Neural cell (in vitro differentiated cells): ENCODE measurements at regions not wholly inside any gene's neighbourhood (a gene's known extent, or its start where the extent isn't known, plus 50 kb on each side); places are given as distances from the start of the nearest gene placed in this dataset.

Experiments used
- H2AFZ ChIP-seq: fragments of 200-600, 300-800 bp; sonication (generic), shearing (Covaris generic); 2 replicates; pipeline ENCODE4 v1.6.0; 2014; ENCODE audit warnings: low read depth, mild to moderate bottlenecking, antibody characterized with exemption, low read length, moderate library complexity
- H3F3A ChIP-seq: fragments of 200-600 bp; shearing (Covaris generic); 2 replicates; pipeline ENCODE4 v1.6.1; 2016; ENCODE audit warnings: mild to moderate bottlenecking, moderate library complexity, mixed read lengths, antibody characterized with exemption, low read length; ENCODE audit not compliant: insufficient read depth, poor library complexity, severe bottlenecking
- H3K27ac ChIP-seq: fragments of 200-600, 300-800 bp; sonication (generic), shearing (Covaris generic); 2 replicates; pipeline ENCODE4 v1.5.1; 2014; ENCODE audit warnings: mild to moderate bottlenecking, low read length, moderate library complexity
- H3K27me3 ChIP-seq: fragments of 300-800, 200-600 bp; sonication (generic), shearing (Covaris generic); 2 replicates; pipeline ENCODE4 v1.6.0; 2014; ENCODE audit warnings: mild to moderate bottlenecking, low read depth, low read length, moderate library complexity; ENCODE audit not compliant: insufficient read depth
- H3K36me3 ChIP-seq: fragments of 300-800, 200-600 bp; sonication (generic), shearing (Covaris generic); 2 replicates; pipeline ENCODE4 v1.5.1; 2014; ENCODE audit warnings: mild to moderate bottlenecking, antibody characterized with exemption, low read length, moderate library complexity; ENCODE audit not compliant: insufficient read depth
- H3K4me2 ChIP-seq: fragments of 300-800, 200-600 bp; sonication (generic), shearing (Covaris generic); 2 replicates; pipeline ENCODE4 v1.6.0; 2014; ENCODE audit warnings: mild to moderate bottlenecking, low read length
- H3K4me3 ChIP-seq: fragments of 300-800, 200-600 bp; sonication (generic), shearing (Covaris generic); 2 replicates; pipeline ENCODE4 v1.5.1; 2014; ENCODE audit warnings: mild to moderate bottlenecking, low read length, moderate library complexity
- H3K79me2 ChIP-seq: fragments of 200-600 bp; shearing (Covaris generic); replicated peaks from 2 replicates; pipeline ENCODE4 v1.6.0; 2014; ENCODE audit warnings: mild to moderate bottlenecking, low read length, moderate library complexity; ENCODE audit not compliant: insufficient read depth
- H3K9ac ChIP-seq: fragments of 300-800, 200-600 bp; sonication (generic), shearing (Covaris generic); 2 replicates; pipeline ENCODE4 v1.6.1; 2016; ENCODE audit warnings: mild to moderate bottlenecking, low read length, mixed read lengths
- H3K9me2 ChIP-seq: fragments of 200-600 bp; shearing (Covaris generic); 2 replicates; pipeline ENCODE4 v1.6.1; 2016; ENCODE audit warnings: mild to moderate bottlenecking, low read length, mixed read lengths; ENCODE audit not compliant: insufficient read depth
- H3K9me3 ChIP-seq: fragments of 200-600, 300-800 bp; sonication (generic), shearing (Covaris generic); 2 replicates; pipeline ENCODE4 v1.6.1; 2016; ENCODE audit warnings: mild to moderate bottlenecking, mixed run types, low read length, moderate library complexity, mixed read lengths
- H4K20me1 ChIP-seq: fragments of 200-600 bp; shearing (Covaris generic); 2 replicates; pipeline ENCODE4 v1.6.1; 2016; ENCODE audit warnings: mild to moderate bottlenecking, mixed run types; ENCODE audit not compliant: insufficient read depth
- CTCF ChIP-seq: fragments of 450-650 bp; IDR thresholded peaks from 2 replicates; pipeline ENCODE4 v1.5.1; 2014; ENCODE audit warnings: antibody characterized with exemption, mild to moderate bottlenecking, moderate library complexity; ENCODE audit not compliant: poor library complexity, severe bottlenecking
- EP300 ChIP-seq: fragments of 450-650 bp; conservative IDR thresholded peaks from 2 replicates; pipeline ENCODE4 v1.6.1; 2014; ENCODE audit warnings: antibody characterized with exemption, mild to moderate bottlenecking, moderate library complexity; ENCODE audit not compliant: poor library complexity, severe bottlenecking
- EZH2 ChIP-seq: fragments of 200-600, 300-800 bp; shearing (Covaris generic), sonication (generic); IDR thresholded peaks from 2 replicates; pipeline ENCODE4 v1.6.1; 2014; ENCODE audit warnings: antibody characterized with exemption, low read length, borderline replicate concordance, mild to moderate bottlenecking; ENCODE audit not compliant: insufficient read depth, poor library complexity, severe bottlenecking
- MXI1 ChIP-seq: fragments of 450-650 bp; conservative IDR thresholded peaks from 2 replicates; pipeline ENCODE4 v1.6.1; 2014; ENCODE audit warnings: antibody characterized with exemption, mild to moderate bottlenecking; ENCODE audit not compliant: poor library complexity, severe bottlenecking
- POLR2AphosphoS5 ChIP-seq: IDR thresholded peaks from 2 replicates; pipeline ENCODE4 v1.6.1; 2012
- RAD21 ChIP-seq: fragments of 450-650 bp; conservative IDR thresholded peaks from 2 replicates; pipeline ENCODE4 v1.6.1; 2014; ENCODE audit warnings: antibody characterized with exemption, mild to moderate bottlenecking, moderate library complexity
- SMC3 ChIP-seq: fragments of 450-650 bp; conservative IDR thresholded peaks from 2 replicates; pipeline ENCODE4 v1.6.1; 2014; ENCODE audit warnings: antibody characterized with exemption, mild to moderate bottlenecking, moderate library complexity; ENCODE audit not compliant: poor library complexity
- TAF1 ChIP-seq: IDR thresholded peaks from 2 replicates; pipeline ENCODE4 v1.6.1; 2012; ENCODE audit warnings: low read depth
- TF ChIP-seq, protein P1 (sequence below): IDR thresholded peaks from 2 replicates; pipeline ENCODE4 v1.6.1; 2012; ENCODE audit warnings: borderline replicate concordance

GRCh38 chr3:55235416-55235815, 251.7 kb downstream of the WNT5A start:
- no peak for TF ChIP-seq SMC3
- TF ChIP-seq CTCF = no peak
- TF ChIP-seq EZH2 = no peak
- TF ChIP-seq EP300 = no peak
- TF ChIP-seq, protein P1, sequence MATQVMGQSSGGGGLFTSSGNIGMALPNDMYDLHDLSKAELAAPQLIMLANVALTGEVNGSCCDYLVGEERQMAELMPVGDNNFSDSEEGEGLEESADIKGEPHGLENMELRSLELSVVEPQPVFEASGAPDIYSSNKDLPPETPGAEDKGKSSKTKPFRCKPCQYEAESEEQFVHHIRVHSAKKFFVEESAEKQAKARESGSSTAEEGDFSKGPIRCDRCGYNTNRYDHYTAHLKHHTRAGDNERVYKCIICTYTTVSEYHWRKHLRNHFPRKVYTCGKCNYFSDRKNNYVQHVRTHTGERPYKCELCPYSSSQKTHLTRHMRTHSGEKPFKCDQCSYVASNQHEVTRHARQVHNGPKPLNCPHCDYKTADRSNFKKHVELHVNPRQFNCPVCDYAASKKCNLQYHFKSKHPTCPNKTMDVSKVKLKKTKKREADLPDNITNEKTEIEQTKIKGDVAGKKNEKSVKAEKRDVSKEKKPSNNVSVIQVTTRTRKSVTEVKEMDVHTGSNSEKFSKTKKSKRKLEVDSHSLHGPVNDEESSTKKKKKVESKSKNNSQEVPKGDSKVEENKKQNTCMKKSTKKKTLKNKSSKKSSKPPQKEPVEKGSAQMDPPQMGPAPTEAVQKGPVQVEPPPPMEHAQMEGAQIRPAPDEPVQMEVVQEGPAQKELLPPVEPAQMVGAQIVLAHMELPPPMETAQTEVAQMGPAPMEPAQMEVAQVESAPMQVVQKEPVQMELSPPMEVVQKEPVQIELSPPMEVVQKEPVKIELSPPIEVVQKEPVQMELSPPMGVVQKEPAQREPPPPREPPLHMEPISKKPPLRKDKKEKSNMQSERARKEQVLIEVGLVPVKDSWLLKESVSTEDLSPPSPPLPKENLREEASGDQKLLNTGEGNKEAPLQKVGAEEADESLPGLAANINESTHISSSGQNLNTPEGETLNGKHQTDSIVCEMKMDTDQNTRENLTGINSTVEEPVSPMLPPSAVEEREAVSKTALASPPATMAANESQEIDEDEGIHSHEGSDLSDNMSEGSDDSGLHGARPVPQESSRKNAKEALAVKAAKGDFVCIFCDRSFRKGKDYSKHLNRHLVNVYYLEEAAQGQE = no peak
- no peak for TF ChIP-seq POLR2AphosphoS5
- TF ChIP-seq TAF1 = no peak
- H3K27ac ChIP-seq = no peak overlapping the region
- peaks cover 4% of the 10 kb centered on the region for H3K9me3 ChIP-seq
- no peaks in the 10 kb centered on the region for H3F3A ChIP-seq
- H3K9ac ChIP-seq = no peak overlapping the region
- H3K4me3 ChIP-seq = no peak overlapping the region
- H3K36me3 ChIP-seq = no peaks in the 10 kb centered on the region
- H3K9me2 ChIP-seq = no peaks in the 10 kb centered on the region
- no peaks in the 10 kb centered on the region for H4K20me1 ChIP-seq
- H3K79me2 ChIP-seq = no peaks in the 10 kb centered on the region
- H3K4me2 ChIP-seq = no peak overlapping the region
- H3K27me3 ChIP-seq = no peaks in the 10 kb centered on the region
- H2AFZ ChIP-seq = no peak overlapping the region

GRCh38 chr3:55226696-55227095, 260.4 kb downstream of the WNT5A start:
- Histone ChIP-seq H3F3A (no peaks in the 10 kb centered on the region), H3K9me3 (no peaks in the 10 kb centered on the region), H3K9me2 (no peaks in the 10 kb centered on the region), H3K4me3 (no peak overlapping the region), H3K27me3 (no peaks in the 10 kb centered on the region), H3K36me3 (no peaks in the 10 kb centered on the region), H2AFZ (no peak overlapping the region), H3K79me2 (no peaks in the 10 kb centered on the region), H3K9ac (no peak overlapping the region), H3K27ac (no peak overlapping the region), H4K20me1 (no peaks in the 10 kb centered on the region), H3K4me2 (no peak overlapping the region)
- TF ChIP-seq POLR2AphosphoS5 (no peak), CTCF (no peak), RAD21 (no peak), SMC3 (no peak), EP300 (no peak), TAF1 (no peak), EZH2 (no peak), MXI1 (no peak)
- TF ChIP-seq, protein P1 = no peak
